KG1 (cell line): ENCODE measurements at regions not wholly inside any gene's neighbourhood (a gene's known extent, or its start where the extent isn't known, plus 50 kb on each side); places are given as distances from the start of the nearest gene placed in this dataset.

Source experiments
- DNase-seq: peaks from one replicate; lab custom pipeline; 2025; lab: John Stamatoyannopoulos, UW

DNA sequence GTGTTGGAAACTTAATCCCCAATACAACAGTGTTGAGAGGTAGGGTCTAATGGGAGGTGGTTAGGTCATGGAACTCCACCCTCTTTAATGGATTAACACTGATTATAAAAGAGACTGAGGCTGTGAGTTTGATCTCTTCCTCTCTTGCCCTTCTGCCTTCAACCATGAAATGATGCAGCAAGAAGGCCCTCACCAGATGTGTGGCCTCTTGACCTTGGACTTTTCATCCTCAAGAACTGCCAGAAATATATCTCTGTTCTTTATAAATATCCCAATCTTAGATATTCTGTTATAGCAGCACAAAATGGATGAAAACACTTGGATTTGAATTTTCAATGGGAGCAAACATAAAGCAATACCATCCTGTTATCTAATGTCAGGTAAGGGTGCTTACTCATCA is 67.6 kb downstream of the NMUR2 start:
- no peak for DNase-seq

DNA sequence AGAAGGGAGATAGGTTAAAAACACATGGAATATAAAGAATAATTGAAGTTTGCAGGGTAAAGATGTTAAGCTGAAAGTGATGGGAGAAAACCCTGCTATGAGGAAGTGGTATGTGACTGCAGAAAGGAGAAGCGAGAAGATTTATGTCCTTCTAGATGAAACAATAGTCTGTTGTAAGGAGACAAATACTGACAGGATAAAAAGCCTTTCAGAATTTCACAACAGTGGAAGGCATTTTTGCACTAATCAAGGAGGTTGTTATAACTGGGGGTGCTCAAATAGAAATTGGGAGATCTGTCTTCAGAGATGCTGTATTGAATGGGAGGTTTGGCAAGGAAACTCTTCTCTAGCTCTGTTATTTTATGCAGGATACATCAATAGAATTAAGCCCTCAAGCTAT is 69.6 kb downstream of the NMUR2 start:
- DNase-seq = no peak

DNA sequence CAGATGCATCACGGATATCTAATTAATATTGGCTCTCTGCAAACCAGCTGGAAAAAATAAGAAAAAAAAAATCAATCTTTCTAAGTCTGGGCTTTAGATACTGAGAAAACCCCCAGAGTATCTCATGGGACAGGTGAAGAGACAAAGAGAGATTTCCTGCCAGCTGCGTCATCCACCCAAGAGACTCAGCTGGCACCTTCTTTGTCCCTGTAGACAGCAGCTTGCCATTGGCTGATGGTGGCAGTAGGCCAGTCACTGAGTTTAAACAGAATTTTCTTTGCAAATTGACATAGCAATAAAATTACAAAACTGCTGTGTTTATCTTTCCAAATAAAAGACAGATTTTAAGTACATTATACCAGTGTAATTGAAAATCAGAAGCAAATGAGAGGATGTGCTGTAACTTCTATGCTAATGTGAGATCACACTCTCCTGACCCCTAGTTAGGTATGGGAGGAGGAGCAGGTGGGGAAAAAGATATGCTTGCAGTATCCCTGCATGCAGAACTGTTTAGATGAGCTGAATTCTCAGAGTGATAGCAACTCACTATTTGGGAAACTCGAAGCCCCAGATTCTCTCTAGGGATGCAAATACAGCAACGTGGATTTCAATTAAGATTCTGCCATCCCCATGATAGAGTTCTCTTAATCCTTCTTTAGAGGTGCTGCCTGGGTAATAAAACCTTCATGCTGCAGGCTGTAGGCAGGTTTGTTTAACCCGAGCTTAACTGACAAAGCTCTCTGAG is 72.2 kb downstream of the NMUR2 start:
- DNase-seq = no peak

DNA sequence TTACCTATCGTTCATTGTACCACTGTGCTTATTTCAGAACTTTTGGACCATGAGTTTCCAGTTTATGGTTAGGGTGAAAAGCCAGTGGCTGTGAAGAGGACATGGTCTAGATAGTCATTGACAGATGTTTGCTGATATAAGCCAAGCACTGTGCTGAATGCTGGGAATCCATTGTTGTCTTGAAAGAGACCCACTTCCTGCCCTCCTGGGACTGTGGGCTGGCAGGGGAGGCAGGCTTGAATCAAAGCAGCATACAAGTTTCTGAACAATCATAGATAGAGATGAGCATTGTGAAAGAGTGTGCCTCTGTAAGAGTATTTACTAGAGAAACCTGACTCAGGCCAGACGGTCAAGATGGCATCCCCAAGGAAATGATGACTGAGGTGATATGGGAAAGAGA is 73.4 kb downstream of the NMUR2 start:
- DNase-seq = no peak

DNA sequence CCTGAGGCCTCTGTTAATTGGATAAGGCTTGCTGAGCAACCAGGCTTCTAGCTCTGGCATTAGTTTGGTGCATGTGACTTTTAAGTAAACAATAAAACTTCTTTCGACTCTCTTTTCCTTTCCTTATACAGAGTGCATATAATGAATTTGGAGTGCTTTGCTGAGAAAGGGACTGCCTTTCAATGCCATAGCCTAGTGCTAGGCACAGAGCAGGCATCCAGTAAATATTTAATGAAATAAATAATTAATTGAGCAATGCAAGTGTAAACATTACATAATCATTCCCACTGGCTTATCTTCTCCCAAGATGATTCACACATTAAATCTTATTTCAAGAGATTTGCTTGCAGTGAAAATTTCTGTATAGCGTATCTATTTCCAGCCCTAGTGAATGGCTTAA is 74.1 kb downstream of the NMUR2 start:
- DNase-seq = no peak

DNA sequence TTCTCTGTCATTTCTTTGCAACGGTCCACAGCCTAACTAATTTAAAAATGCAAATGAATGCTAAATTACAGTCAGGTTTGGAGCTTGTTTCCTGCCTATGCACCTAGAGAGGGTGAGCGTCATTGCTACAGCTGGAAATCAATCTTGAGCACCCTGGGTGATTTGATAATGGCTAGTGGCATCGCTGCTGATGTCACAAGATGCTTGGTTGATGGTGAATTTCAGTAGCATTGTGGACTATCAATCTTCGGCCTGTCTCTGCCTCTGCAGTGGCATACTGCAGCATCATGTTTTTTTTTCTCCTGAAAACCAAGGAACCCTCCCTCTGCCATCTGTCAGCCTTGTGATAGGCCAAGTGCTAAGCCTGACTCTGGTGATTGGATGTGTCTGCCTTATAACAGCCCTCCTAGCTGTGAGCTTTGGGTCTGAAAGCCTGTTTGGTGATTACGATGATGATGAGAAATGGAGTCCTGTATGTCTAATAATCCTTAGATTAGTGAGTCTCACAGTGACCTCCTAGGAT is 75.3 kb downstream of the NMUR2 start:
- no peak for DNase-seq

DNA sequence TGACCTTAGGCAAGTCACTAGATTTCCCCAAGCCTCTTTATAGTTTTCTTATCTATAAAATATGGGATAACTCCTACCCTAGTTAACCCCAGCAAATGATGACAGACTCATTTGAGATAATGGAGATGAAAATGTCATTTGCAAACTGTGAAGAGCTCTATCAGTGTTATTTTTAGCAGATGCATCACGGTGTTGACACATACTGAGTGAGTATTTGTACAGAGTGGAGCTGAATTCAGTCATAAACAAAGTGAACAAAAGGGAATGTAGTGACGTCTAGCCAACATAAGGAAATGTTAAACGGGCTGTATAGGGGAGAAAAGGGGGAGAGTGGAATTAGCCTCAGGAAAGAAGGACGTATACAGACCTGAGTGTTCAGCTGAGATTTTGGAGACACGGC is 75.9 kb downstream of the NMUR2 start:
- DNase-seq = no peak

DNA sequence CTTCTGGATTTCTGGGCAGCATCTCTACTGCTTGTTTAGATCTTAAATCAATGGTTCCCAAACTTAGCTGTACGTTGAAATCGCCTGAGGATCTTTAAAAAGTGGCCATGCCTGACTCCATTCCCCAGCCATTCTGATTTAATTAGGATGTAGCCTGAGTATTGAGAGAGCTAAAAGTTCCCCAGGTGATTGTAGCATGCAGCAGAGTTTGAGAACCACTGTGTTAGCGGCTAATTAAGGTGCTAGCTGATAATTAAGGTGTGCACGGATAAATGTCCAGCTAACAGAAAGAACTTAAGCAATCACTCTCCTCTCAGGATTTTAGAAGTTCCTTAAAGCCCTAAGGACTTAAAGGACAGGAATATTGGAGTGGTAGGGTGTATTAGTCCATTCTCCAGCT is 89.1 kb downstream of the NMUR2 start:
- DNase-seq = no peak

DNA sequence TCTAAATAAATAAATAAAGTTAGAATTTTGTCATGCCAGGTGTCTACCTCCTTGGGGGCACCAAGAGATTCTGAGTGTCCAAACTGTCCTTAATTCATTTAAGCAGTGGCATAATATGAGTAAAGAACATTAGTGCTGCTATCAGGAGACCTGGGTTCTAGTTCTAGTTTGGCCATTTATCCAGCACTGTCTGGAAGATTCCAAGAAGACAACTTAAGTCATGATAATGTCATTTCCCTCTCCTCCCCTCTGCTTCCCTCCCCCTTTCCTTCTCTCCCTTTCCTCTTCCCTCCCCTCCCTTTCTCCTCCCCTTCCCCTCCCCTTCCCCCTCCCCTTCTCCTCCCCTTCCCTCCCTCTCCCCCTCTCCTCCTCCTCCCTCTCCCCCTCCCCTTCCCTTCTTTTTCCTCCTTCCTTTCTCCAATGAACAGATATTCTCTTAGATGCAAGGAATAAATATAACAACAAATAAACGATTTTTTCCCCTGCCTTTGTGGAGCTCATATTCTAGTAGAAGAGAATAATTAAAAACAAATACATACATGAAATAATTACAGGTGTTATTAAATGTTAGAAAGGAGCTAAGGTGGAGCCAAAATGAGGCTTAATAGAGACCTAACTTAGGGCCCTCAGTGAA is 90.8 kb downstream of the NMUR2 start:
- DNase-seq = no peak

DNA sequence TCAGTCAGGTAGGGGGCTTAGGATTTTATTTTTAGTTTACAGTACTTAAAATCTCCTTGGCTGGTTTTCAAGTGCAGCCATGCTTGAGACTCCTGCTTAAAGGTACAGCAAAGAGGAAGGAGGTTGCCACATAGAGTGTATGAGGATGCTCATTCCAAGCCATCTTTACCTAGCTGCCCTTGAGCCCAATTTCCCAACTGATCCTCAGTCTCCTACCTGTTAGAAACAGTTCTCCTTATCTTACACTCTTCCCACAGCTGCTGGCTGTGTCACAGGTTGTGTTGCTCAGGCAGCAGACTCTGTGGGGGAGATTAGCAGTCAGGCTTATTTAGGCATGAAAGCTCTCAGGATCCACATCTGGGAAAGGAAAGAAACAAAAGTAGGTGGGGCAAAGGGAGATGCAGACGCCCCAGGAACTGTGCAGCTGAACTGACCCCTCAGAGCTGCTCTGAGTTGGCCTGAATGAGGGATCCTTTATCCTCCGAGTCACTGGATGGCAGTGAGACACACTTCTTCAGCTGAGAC is 95.1 kb downstream of the NMUR2 start:
- DNase-seq = no peak

DNA sequence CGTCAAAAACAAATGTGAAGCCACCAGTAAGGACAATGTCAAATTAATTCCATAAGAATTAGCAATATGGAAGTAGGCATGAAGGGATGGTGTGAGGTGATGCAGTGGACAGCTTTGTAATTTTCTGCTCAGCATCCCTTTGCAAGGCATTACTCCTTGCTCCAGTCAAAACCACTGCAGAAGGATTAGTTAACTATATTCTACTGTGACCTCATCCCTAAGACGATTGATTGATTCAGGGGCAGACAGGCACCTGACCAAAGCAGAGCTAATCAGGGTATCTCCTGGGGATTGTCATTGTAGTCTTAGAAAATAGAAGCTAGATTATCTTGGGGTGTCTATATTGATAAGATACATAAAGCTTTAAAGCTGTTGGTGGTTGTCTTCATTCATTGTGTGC is 98.7 kb downstream of the NMUR2 start:
- no peak for DNase-seq

DNA sequence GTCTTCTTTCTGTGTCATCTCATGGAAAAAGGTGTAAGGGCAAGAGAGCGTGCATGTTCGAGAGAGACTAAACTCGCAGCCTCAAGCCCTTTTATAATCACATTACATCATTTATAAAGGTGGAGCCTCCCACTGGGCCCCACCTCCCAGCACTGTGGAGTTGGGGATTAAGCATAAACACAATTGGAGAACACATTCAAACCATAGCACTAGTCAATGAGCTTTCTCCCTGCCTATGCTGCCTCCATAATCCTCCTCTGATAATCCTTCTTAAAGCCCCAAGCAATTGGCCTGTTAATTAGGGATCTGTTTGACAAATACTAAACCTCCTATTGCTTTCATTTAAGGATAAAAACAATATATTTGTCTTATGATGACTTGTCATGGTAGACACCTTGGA is 99.6 kb downstream of the NMUR2 start:
- no peak for DNase-seq

DNA sequence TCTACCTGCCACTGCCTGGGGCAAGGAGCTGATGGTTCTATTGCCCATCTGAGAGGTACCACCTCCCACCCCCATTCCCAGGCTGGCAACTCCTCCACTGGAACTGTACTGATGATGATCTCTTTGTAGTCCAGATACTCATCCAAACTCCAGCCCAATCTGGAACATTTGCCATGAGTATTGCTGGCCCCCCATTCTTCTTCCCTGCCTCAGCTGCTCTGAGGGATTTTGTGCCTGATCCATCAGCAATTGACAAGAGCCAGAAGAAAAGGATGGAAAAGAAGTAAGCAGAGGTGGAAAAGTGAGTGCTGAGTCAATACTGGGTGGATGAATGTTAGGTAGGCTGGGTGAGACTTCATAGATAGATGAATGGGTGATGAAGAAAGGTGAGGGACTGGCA is 101.2 kb downstream of the NMUR2 start:
- no peak for DNase-seq

DNA sequence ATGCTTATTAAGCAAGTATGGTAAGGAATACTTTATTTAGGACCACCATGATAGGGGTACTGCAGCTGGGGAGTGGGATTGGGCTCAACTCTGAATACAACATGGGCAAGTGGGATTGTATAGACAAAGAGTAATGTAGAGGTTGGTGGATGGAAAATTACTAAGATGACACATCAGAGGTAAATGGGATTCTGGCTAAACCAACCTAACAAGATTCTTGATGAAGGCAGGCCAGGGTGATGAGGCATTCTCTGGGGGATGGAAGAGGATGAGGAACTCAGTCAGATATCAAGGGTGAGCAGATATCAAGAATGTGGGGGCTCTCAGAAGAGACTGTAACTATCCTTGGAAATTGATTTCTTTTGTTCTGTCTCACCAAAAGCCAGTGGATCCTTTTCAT is 107.2 kb downstream of the NMUR2 start:
- DNase-seq = no peak

DNA sequence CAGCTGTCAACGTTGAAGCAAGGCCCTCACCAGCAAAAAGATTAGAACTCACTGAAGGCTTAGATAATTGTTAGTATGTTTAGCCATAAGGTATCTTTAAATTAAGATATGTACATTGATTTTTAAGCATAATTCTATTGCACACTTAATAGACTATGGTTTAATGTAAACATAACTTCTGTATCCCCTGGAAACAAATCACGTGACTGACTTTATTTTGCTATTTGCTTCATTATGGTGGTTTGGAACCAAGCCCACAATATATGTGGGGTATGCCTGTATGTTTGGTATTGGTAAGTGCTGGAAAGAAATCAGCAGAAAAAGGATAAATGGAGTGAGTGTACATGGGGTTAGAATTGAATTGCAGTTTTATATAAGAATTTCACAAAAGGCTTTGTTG is 111.9 kb downstream of the NMUR2 start:
- DNase-seq = no peak

DNA sequence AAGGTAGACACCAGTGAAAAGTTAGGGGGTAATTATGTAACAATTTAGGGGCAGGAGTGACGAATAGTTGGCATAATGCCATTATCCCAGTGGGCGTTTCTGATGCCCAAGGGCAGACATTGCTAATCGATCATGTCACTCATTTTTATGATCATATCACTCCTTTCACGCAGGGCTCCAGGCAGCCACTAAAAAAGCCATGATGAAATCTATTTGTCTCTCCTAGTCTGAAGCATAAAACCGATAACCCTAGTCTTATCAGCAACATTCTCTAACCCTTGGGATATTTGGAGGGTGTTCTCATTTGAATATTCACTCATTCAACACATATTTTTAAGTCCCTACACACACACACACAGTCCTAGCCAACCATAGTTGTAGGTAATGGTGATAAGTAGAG is 114.9 kb downstream of the NMUR2 start:
- DNase-seq = no peak

DNA sequence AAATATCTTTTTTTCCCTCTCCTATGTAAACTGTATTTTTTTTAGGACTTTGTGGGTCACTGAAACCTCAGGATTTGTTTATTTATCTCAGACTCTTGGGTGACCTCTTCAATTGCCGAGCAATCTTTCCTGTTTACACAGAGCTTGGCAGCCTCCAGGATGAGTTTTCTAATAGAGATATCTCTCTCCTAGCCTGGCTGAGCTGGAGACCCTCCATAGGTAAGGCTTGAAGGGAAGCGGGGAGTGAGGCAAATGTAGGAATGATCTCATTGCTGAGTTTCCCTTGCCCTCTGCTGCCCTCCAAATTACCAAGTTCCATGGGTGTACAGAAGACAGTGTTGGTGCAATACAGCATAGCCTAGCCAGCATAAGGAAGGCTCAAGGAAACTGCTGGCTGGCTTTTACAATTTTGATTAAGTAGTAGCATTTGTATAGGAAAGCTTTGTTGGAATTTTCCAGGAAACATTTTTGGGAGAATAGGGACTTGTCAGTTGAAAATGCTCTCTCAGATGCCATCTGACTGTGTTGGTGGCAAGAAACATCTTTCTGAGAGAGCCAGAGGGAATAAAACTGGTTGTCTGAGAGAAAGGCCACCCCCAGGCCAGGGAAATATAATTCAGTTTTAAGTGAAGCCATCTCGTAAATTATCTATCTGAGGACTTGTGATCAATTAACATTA is 116.0 kb downstream of the NMUR2 start:
- DNase-seq = no peak

DNA sequence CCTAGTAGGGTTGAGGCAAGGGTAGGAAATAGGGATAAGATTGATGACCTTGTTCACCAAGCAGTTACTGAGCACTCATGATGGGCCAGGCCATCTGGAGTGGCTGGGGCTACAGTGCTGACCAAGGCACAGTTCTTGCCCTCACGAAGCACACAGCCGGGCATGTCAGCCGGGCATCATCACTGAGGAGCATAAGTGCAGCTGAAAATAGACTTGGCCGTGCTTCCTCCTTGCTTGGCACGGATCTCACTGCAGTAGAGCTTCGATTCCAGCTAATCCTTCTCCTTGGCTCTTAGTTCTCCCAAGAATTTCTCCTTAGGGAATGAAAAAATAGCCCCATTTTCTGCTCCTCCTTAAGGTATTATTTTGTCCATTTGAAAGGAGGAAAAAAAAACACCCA is 116.6 kb downstream of the NMUR2 start:
- DNase-seq = no peak

DNA sequence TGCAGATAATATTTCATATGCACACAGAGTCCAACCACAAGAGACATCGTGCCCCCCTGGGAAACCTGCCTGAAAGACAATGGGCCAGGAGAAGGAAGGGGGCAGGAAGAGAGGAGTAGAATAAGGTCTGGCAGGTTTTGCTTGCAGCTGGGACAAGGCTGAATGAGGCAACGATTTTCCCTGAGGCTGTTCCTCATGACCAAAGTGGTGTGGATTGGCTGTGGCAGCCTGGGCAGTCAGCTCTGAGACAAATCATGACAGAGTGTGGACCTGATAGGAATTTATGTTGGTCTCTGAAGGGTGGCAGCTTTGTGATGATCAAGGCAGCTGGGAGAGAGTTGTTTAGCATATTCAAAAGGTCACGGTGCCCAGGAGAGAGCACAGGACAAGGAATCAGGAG is 119.3 kb downstream of the NMUR2 start:
- no peak for DNase-seq

DNA sequence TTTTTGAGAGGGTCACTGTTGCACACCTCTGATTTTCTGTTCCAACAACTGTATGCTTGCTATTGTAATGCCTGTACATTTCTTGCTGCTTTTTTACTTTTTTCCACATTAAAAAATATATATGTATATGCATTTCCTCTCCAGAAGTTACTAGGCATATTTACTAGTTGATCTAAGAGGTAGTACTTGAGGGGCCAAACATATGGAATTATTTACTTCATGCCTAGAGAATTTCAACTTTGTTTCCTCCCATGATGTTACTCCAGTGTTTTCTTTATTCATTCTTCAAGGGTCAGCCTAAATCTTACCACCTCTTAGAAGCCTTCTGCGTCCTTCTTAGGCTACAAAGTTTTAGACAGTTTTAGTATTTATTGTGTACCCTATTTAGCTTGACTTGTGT is 122.7 kb downstream of the NMUR2 start:
- DNase-seq = no peak

DNA sequence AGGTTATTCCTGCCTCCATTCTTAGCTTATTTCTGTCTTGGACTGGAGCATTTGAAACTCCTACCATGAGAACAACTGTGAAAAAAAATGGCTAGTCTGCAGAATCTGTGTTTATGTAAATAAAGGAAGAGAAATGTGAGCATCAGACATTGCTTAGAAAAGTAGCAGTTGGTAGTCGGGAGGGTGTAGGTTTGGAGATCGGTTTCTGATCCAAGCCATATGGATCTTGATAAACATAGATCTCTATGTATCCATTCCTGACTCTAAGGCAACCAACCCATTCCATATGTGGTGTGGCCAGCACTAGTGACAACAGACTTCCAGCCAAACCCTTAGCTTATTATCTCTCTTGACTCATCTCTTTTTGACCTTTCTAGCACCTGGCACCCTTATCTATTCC is 127.1 kb downstream of the NMUR2 start:
- no peak for DNase-seq

DNA sequence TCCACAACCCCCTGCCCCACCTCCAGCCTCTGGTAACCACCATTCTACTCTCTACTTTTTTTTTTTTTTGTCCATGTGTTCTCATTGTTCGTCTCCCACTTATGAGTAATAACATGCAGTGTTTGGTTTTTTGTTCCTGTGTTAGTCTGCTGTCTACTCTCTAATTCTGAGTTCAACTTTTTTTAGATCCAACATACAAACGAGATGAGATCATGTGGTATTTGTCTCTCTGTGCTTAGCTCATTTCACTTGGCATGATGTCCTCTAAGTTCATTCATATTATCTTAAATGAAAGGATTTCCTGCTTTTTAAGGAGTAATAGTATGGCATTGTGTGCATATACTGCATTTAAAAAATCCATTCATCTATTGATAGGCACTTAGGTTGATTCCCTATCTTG is 130.9 kb downstream of the NMUR2 start:
- no peak for DNase-seq

DNA sequence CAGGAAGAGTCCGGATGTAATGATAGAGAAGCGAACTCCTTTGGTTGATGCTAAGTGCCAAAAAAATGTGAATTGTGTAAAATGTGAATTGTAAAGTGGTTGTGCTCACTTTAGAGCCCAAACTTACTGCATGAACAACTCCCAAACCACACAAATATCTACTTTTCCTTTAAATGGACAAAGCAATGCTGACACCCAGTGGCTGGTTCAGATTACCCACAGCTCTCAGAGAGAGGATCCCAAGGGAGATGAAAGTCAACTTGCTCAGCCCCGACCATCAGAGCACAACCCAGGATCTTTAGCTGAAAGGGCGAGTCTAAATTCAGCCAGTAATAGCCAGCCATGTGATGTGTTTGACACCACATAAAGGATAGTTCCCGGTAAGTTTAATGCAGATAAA is 133.7 kb downstream of the NMUR2 start:
- no peak for DNase-seq
